ENCODE measurements at regions not wholly inside any gene's neighbourhood (a gene's known extent, or its start where the extent isn't known, plus 50 kb on each side); places are given as distances from the start of the nearest gene placed in this dataset.

- intact Hi-C loops (cut with DNase I, micrococcal nuclease) = no loop called here
- no peaks in the 10 kb centered on the region for H3K36me3 Mint-ChIP-seq (ENCODE audit: low read depth)
- H3K27ac Mint-ChIP-seq = no peak overlapping the region
- DNase-seq (no peak), ATAC-seq (ENCODE audit: poor library complexity) (no peak)
- ChIA-PET POLR2A (no interaction called here), CTCF (no interaction called here)
- no peak for TF ChIP-seq CTCF (IDR thresholded peaks at IDR 0.05)
- H3K36me3 ChIP-seq (ENCODE audit: insufficient read depth, low read length) = no peaks in the 10 kb centered on the region
- no peaks in the 10 kb centered on the region for H3K4me1 Mint-ChIP-seq (ENCODE audit: low read depth)
- H3K9me3 ChIP-seq (ENCODE audit: control insufficient read depth in 1 of 2, insufficient read depth in 1 of 2, low read length in 2 of 2) = peaks cover 0 to 3% of the 10 kb centered on the region in 2 experiments
- no peaks in the 10 kb centered on the region for H3K9me3 Mint-ChIP-seq
- no peak overlapping the region for H3K4me3 ChIP-seq (ENCODE audit: low read length)
- H3K27me3 ChIP-seq (ENCODE audit: control insufficient read depth in 1 of 2, insufficient read depth in 2 of 2, low read length in 2 of 2) = peaks cover 0 to 2% of the 10 kb centered on the region in 2 experiments
- no peak overlapping the region for H3K27ac ChIP-seq (ENCODE audit: low read depth in 1 of 2, low read length in 2 of 2)
- peaks cover 23% of the 10 kb centered on the region for H3K27me3 Mint-ChIP-seq
- H3K4me3 Mint-ChIP-seq = no peak overlapping the region
- no peaks in the 10 kb centered on the region for H3K4me1 ChIP-seq (ENCODE audit: insufficient read depth, low read length)
Measured at GRCh38 chr17:34719569-34719968, 140.2 kb downstream of the TMEM132E start.

- Mint-ChIP-seq H3K27ac (no peak overlapping the region), H3K27me3 (peaks cover 10% of the 10 kb centered on the region), H3K36me3 (ENCODE audit: low read depth) (no peaks in the 10 kb centered on the region), H3K4me1 (ENCODE audit: low read depth) (no peaks in the 10 kb centered on the region), H3K9me3 (no peaks in the 10 kb centered on the region), H3K4me3 (no peak overlapping the region)
- intact Hi-C loops (cut with DNase I, micrococcal nuclease) = no loop called here
- H3K9me3 ChIP-seq (ENCODE audit: control insufficient read depth in 1 of 2, insufficient read depth in 1 of 2, low read length in 2 of 2) = peaks cover 0 to 3% of the 10 kb centered on the region in 2 experiments
- POLR2A ChIA-PET = no interaction called here
- ATAC-seq (ENCODE audit: poor library complexity) (no peak), DNase-seq (no peak)
- no peak overlapping the region for H3K27ac ChIP-seq (ENCODE audit: low read depth in 1 of 2, low read length in 2 of 2)
- H3K4me3 ChIP-seq (ENCODE audit: low read length) = no peak overlapping the region
- no peaks in the 10 kb centered on the region for H3K4me1 ChIP-seq (ENCODE audit: insufficient read depth, low read length)
- no peak for TF ChIP-seq CTCF (IDR thresholded peaks at IDR 0.05)
- H3K27me3 ChIP-seq (ENCODE audit: control insufficient read depth in 1 of 2, insufficient read depth in 2 of 2, low read length in 2 of 2) = peaks cover 0 to 2% of the 10 kb centered on the region in 2 experiments
- CTCF ChIA-PET = no interaction called here
- no peaks in the 10 kb centered on the region for H3K36me3 ChIP-seq (ENCODE audit: insufficient read depth, low read length)
Measured at GRCh38 chr17:34717092-34717491, 137.7 kb downstream of the TMEM132E start.

GRCh38 chr17:34716291-34716690, 136.9 kb downstream of the TMEM132E start:
- H3K36me3 Mint-ChIP-seq (ENCODE audit: low read depth) = no peaks in the 10 kb centered on the region
- intact Hi-C loops (cut with DNase I, micrococcal nuclease) = no loop called here
- Histone ChIP-seq H3K4me3 (ENCODE audit: low read length) (no peak overlapping the region), H3K36me3 (ENCODE audit: insufficient read depth, low read length) (no peaks in the 10 kb centered on the region), H3K27ac (ENCODE audit: low read depth in 1 of 2, low read length in 2 of 2) (no peak overlapping the region), H3K4me1 (ENCODE audit: insufficient read depth, low read length) (no peaks in the 10 kb centered on the region), H3K27me3 (ENCODE audit: control insufficient read depth in 1 of 2, insufficient read depth in 2 of 2, low read length in 2 of 2) (peaks cover 0 to 5% of the 10 kb centered on the region in 2 experiments), H3K9me3 (ENCODE audit: control insufficient read depth in 1 of 2, insufficient read depth in 1 of 2, low read length in 2 of 2) (peaks cover 0 to 3% of the 10 kb centered on the region in 2 experiments)
- no peaks in the 10 kb centered on the region for H3K9me3 Mint-ChIP-seq
- H3K4me3 Mint-ChIP-seq = no peak overlapping the region
- no peak overlapping the region for H3K27ac Mint-ChIP-seq
- DNase-seq (no peak), ATAC-seq (ENCODE audit: poor library complexity) (no peak)
- no peaks in the 10 kb centered on the region for H3K4me1 Mint-ChIP-seq (ENCODE audit: low read depth)
- no peak for TF ChIP-seq CTCF (IDR thresholded peaks at IDR 0.05)
- ChIA-PET CTCF (no interaction called here), POLR2A (no interaction called here)
- H3K27me3 Mint-ChIP-seq = peaks cover 17% of the 10 kb centered on the region

All from CD4-positive, alpha-beta T cell (primary cell).